ENCODE measurements at regions not wholly inside any gene's neighbourhood (a gene's known extent, or its start where the extent isn't known, plus 50 kb on each side); places are given as distances from the start of the nearest gene placed in this dataset.

GRCh38 chr12:104858611-104859543, 99.2 kb downstream of the SLC41A2 start:
- no peak for DNase-seq

GRCh38 chr12:104856531-104856930, 101.6 kb downstream of the SLC41A2 start:
- no peak for DNase-seq

- no peak for DNase-seq
Measured at GRCh38 chr12:104855599-104855998, 102.5 kb downstream of the SLC41A2 start.

- DNase-seq = no peak
Measured at GRCh38 chr12:104852896-104853295, 105.2 kb downstream of the SLC41A2 start.

- DNase-seq = no peak
Measured at GRCh38 chr12:104852102-104852501, 106.0 kb downstream of the SLC41A2 start.

GRCh38 chr12:104850781-104851180, 107.3 kb downstream of the SLC41A2 start:
- DNase-seq = no peak

GRCh38 chr12:104846056-104846767, 111.9 kb downstream of the SLC41A2 start:
- DNase-seq = no peak

- DNase-seq = no peak
Measured at GRCh38 chr12:104844123-104844522, 114.0 kb downstream of the SLC41A2 start.

GRCh38 chr12:104840262-104840661, 117.8 kb downstream of the SLC41A2 start:
- no peak for DNase-seq

- no peak for DNase-seq
Measured at GRCh38 chr12:104835317-104835716, 122.8 kb downstream of the SLC41A2 start.

- no peak for DNase-seq
Measured at GRCh38 chr12:104834607-104835006, 123.5 kb downstream of the SLC41A2 start.

GRCh38 chr12:104833756-104834155, 124.3 kb downstream of the SLC41A2 start:
- no peak for DNase-seq

- DNase-seq = no peak
Measured at GRCh38 chr12:104828015-104828414, 130.1 kb downstream of the SLC41A2 start.

GRCh38 chr12:104827587-104827986, 130.5 kb downstream of the SLC41A2 start:
- DNase-seq = no peak

- DNase-seq = no peak
Measured at GRCh38 chr12:104825408-104825807, 132.7 kb downstream of the SLC41A2 start.

- DNase-seq = no peak
Measured at GRCh38 chr12:104823985-104824461, 134.1 kb downstream of the SLC41A2 start.

GRCh38 chr12:104822941-104823340, 135.1 kb downstream of the SLC41A2 start:
- DNase-seq = no peak

- no peak for DNase-seq
Measured at GRCh38 chr12:104816845-104817503, 141.1 kb downstream of the SLC41A2 start.

- DNase-seq = no peak
Measured at GRCh38 chr12:104815935-104816334, 142.2 kb downstream of the SLC41A2 start.

- no peak for DNase-seq
Measured at GRCh38 chr12:104814944-104815343, 143.1 kb downstream of the SLC41A2 start.

All from midbrain (tissue), 1 donor.